B cell (primary cell): ENCODE measurements at regions not wholly inside any gene's neighbourhood (a gene's known extent, or its start where the extent isn't known, plus 50 kb on each side); places are given as distances from the start of the nearest gene placed in this dataset.

Experiments
- EZH2 ChIP-seq: IDR thresholded peaks from 2 replicates; pipeline ENCODE4 v1.6.1; 2012; ENCODE audit warnings: borderline replicate concordance, low read depth, mild to moderate bottlenecking, moderate library complexity, low read length; ENCODE audit not compliant: insufficient read depth, poor library complexity, severe bottlenecking
- TF ChIP-seq, protein P1 (sequence below): fragments of 200-600 bp; IDR thresholded peaks from one replicate; pipeline ENCODE4 v1.8.0; 2022; ENCODE audit warnings: antibody characterized with exemption, mild to moderate bottlenecking

DNA sequence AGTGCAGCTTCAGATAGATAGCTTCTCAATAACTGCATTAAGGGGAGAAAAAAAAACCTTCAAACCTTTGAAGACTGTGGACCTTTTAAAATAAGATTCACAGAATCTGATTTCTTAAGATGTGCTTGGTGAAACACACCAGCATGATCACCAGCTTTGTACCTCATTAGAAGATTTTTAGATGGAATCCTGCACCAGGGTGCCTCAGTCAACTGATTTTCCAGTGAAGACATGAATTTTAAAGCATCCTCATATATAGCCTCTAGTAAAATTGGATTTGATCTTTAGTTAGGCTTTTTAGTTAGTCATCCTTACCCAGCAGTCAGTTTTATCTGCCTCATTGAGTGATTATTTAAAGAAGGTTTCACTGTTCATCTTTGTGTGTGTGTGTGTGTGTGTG is 208.6 kb upstream of the DEPDC1 start:
- TF ChIP-seq, protein P1, sequence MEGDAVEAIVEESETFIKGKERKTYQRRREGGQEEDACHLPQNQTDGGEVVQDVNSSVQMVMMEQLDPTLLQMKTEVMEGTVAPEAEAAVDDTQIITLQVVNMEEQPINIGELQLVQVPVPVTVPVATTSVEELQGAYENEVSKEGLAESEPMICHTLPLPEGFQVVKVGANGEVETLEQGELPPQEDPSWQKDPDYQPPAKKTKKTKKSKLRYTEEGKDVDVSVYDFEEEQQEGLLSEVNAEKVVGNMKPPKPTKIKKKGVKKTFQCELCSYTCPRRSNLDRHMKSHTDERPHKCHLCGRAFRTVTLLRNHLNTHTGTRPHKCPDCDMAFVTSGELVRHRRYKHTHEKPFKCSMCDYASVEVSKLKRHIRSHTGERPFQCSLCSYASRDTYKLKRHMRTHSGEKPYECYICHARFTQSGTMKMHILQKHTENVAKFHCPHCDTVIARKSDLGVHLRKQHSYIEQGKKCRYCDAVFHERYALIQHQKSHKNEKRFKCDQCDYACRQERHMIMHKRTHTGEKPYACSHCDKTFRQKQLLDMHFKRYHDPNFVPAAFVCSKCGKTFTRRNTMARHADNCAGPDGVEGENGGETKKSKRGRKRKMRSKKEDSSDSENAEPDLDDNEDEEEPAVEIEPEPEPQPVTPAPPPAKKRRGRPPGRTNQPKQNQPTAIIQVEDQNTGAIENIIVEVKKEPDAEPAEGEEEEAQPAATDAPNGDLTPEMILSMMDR = no peak
- TF ChIP-seq EZH2 = no peak
